CD4-positive, alpha-beta memory T cell (primary cell): ENCODE measurements at regions not wholly inside any gene's neighbourhood (a gene's known extent, or its start where the extent isn't known, plus 50 kb on each side); places are given as distances from the start of the nearest gene placed in this dataset.

Experiments used
- CTCF ChIA-PET: fragments of 350-600 bp; sonication (Branson Sonifier 250); formaldehyde crosslinking; loops from one replicate; lab custom pipeline; 2021; ENCODE audit warnings: inconsistent platforms; ENCODE audit not compliant: partially characterized antibody; lab: Charles Lee
- POLR2A ChIA-PET: fragments of 350-600 bp; sonication (Branson Sonifier 250); formaldehyde crosslinking; loops from one replicate; lab custom pipeline; 2021; ENCODE audit not compliant: partially characterized antibody; lab: Charles Lee
- DNase-seq, 5 donors: peaks; one replicate each; pipeline versions ENCODE4 v3.0.0 to v3.0.0-alpha.2; 2020 to 2022; ENCODE audit warnings: mixed read lengths in 1 of 5
- H3K27ac ChIP-seq: one replicate; pipeline ENCODE4 v1.7.0; 2013; ENCODE audit warnings: low read depth, low read length
- H3K27me3 ChIP-seq: 2 replicates; pipeline ENCODE4 v1.7.0; 2013; ENCODE audit warnings: mild to moderate bottlenecking, low read length, moderate library complexity; ENCODE audit not compliant: insufficient read depth
- H3K36me3 ChIP-seq: 2 replicates; pipeline ENCODE4 v1.7.0; 2013; ENCODE audit warnings: mild to moderate bottlenecking, low read length, moderate library complexity; ENCODE audit not compliant: insufficient read depth
- H3K4me1 ChIP-seq: 2 replicates; pipeline ENCODE4 v1.7.0; 2013; ENCODE audit warnings: mild to moderate bottlenecking, low read length, moderate library complexity; ENCODE audit not compliant: insufficient read depth
- H3K4me3 ChIP-seq, 2 donors: one replicate each; pipeline ENCODE4 v1.7.0; 2013; ENCODE audit warnings: low read length in 2 of 2, mild to moderate bottlenecking in 1 of 2
- H3K9me3 ChIP-seq, 2 donors: one replicate each; pipeline ENCODE4 v1.7.0; 2013; ENCODE audit warnings: low read length in 2 of 2, control low read depth in 1 of 2; ENCODE audit not compliant: control insufficient read depth in 1 of 2
- H3K27ac Mint-ChIP-seq, 7 donors: one replicate each; pipeline ENCODE4 v1.8.0; 2020 to 2021; ENCODE audit warnings: mixed read lengths in 7 of 7, mild to moderate bottlenecking in 6 of 7, inconsistent platforms in 3 of 7, moderate library complexity in 3 of 7
- H3K27me3 Mint-ChIP-seq, 2 donors: one replicate each; pipeline ENCODE4 v1.8.0; 2020 to 2021; ENCODE audit warnings: mixed read lengths in 2 of 2
- H3K36me3 Mint-ChIP-seq, 2 donors: one replicate each; pipeline ENCODE4 v1.8.0; 2020 to 2021; ENCODE audit warnings: mixed read lengths in 2 of 2, inconsistent platforms in 1 of 2, mild to moderate bottlenecking in 1 of 2
- H3K4me1 Mint-ChIP-seq, 4 donors: one replicate each; pipeline ENCODE4 v1.8.0; 2020 to 2021; ENCODE audit warnings: mixed read lengths in 4 of 4, mild to moderate bottlenecking in 1 of 4
- H3K4me3 Mint-ChIP-seq, 8 donors: one replicate each; pipeline ENCODE4 v1.8.0; 2020 to 2021; ENCODE audit warnings: mixed read lengths in 8 of 8, mild to moderate bottlenecking in 7 of 8, moderate library complexity in 6 of 8, inconsistent platforms in 3 of 8
- H3K9me3 Mint-ChIP-seq, 8 donors: one replicate each; pipeline ENCODE4 v1.8.0; 2020 to 2021; ENCODE audit warnings: mixed read lengths in 8 of 8, mild to moderate bottlenecking in 5 of 8, inconsistent platforms in 3 of 8, moderate library complexity in 1 of 8
- intact Hi-C: fragments of 100-400 bp; cut with micrococcal nuclease; formaldehyde crosslinking; loops from one replicate; pipeline ENCODE4 v1.15.1; 2023

- POLR2A ChIA-PET, result no interaction called here
- DNase-seq, result no peak
- H3K27me3 ChIP-seq, result no peaks in the 10 kb centered on the region
- no peak overlapping the region for H3K27ac Mint-ChIP-seq
- CTCF ChIA-PET, result no interaction called here
- no peak overlapping the region for H3K4me3 Mint-ChIP-seq
- H3K4me1 ChIP-seq, result no peaks in the 10 kb centered on the region
- H3K36me3 ChIP-seq, result no peaks in the 10 kb centered on the region
- H3K27me3 Mint-ChIP-seq, result peaks cover 4 to 5% of the 10 kb centered on the region in 2 donors
- H3K27ac ChIP-seq, result no peak overlapping the region
- H3K9me3 ChIP-seq, result no peaks in the 10 kb centered on the region
- H3K4me3 ChIP-seq, result no peak overlapping the region
- no peaks in the 10 kb centered on the region for H3K36me3 Mint-ChIP-seq
- peaks cover 2 to 13% (median 9%) of the 10 kb centered on the region in 4 donors for H3K4me1 Mint-ChIP-seq
- intact Hi-C loops, result no loop called here
- H3K9me3 Mint-ChIP-seq, result peaks cover 0 to 5% (median 0%) of the 10 kb centered on the region in 8 donors
Observed at GRCh38 chr1:18041685-18042355, 65.8 kb upstream of the IGSF21 start.

GRCh38 chr1:18043871-18044270, 63.7 kb upstream of the IGSF21 start:
- no peak overlapping the region for H3K4me3 ChIP-seq
- no peak for DNase-seq
- no peaks in the 10 kb centered on the region for H3K4me1 Mint-ChIP-seq

GRCh38 chr1:18045203-18045602, 62.4 kb upstream of the IGSF21 start:
- POLR2A ChIA-PET, result no interaction called here

More at GRCh38 chr1:18043871-18044270, 63.7 kb upstream of the IGSF21 start:
- ChIA-PET POLR2A (no interaction called here), CTCF (no interaction called here)
- Histone ChIP-seq H3K27ac (no peak overlapping the region), H3K4me1 (no peaks in the 10 kb centered on the region), H3K9me3 (no peaks in the 10 kb centered on the region), H3K36me3 (no peaks in the 10 kb centered on the region), H3K27me3 (no peaks in the 10 kb centered on the region)
- no peak overlapping the region for H3K4me3 Mint-ChIP-seq
- peaks cover 0 to 6% (median 0%) of the 10 kb centered on the region in 8 donors for H3K9me3 Mint-ChIP-seq
- intact Hi-C loops, result no loop called here
- no peaks in the 10 kb centered on the region for H3K36me3 Mint-ChIP-seq
- H3K27me3 Mint-ChIP-seq, result peaks cover 4 to 5% of the 10 kb centered on the region in 2 donors
- no peak overlapping the region for H3K27ac Mint-ChIP-seq

GRCh38 chr1:18045621-18046020, 62.0 kb upstream of the IGSF21 start:
- Histone ChIP-seq H3K27ac (no peak overlapping the region), H3K9me3 (no peaks in the 10 kb centered on the region), H3K4me3 (no peak overlapping the region), H3K4me1 (no peaks in the 10 kb centered on the region), H3K27me3 (no peaks in the 10 kb centered on the region), H3K36me3 (no peaks in the 10 kb centered on the region)
- Mint-ChIP-seq H3K4me1 (peaks cover 0 to 3% (median 0%) of the 10 kb centered on the region in 4 donors), H3K27ac (no peak overlapping the region), H3K4me3 (no peak overlapping the region), H3K27me3 (peaks cover 0 to 5% of the 10 kb centered on the region in 2 donors), H3K36me3 (no peaks in the 10 kb centered on the region), H3K9me3 (peaks cover 0 to 6% (median 4%) of the 10 kb centered on the region in 8 donors)
- ChIA-PET CTCF (no interaction called here), POLR2A (no interaction called here)
- DNase-seq, result no peak
- intact Hi-C loops, result no loop called here

More at GRCh38 chr1:18045203-18045602, 62.4 kb upstream of the IGSF21 start:
- Histone ChIP-seq H3K36me3 (no peaks in the 10 kb centered on the region), H3K9me3 (no peaks in the 10 kb centered on the region), H3K27me3 (no peaks in the 10 kb centered on the region), H3K4me3 (no peak overlapping the region), H3K27ac (no peak overlapping the region), H3K4me1 (no peaks in the 10 kb centered on the region)
- Mint-ChIP-seq H3K27me3 (peaks cover 0 to 5% of the 10 kb centered on the region in 2 donors), H3K4me1 (peaks cover 0 to 3% (median 0%) of the 10 kb centered on the region in 4 donors), H3K4me3 (no peak overlapping the region), H3K36me3 (no peaks in the 10 kb centered on the region), H3K9me3 (peaks cover 0 to 6% (median 4%) of the 10 kb centered on the region in 8 donors), H3K27ac (no peak overlapping the region)
- intact Hi-C loops, result no loop called here
- CTCF ChIA-PET, result no interaction called here
- no peak for DNase-seq

- intact Hi-C loops, result no loop called here
- CTCF ChIA-PET, result no interaction called here
- Mint-ChIP-seq H3K36me3 (no peaks in the 10 kb centered on the region), H3K4me1 (peaks cover 0 to 3% (median 0%) of the 10 kb centered on the region in 4 donors), H3K9me3 (peaks cover 0 to 6% (median 4%) of the 10 kb centered on the region in 8 donors), H3K4me3 (no peak overlapping the region), H3K27me3 (peaks cover 0 to 5% of the 10 kb centered on the region in 2 donors), H3K27ac (no peak overlapping the region)
- Histone ChIP-seq H3K36me3 (no peaks in the 10 kb centered on the region), H3K27me3 (no peaks in the 10 kb centered on the region), H3K27ac (no peak overlapping the region), H3K4me3 (no peak overlapping the region), H3K4me1 (no peaks in the 10 kb centered on the region), H3K9me3 (no peaks in the 10 kb centered on the region)
- POLR2A ChIA-PET, result no interaction called here
- no peak for DNase-seq
Observed at GRCh38 chr1:18047122-18047521, 60.5 kb upstream of the IGSF21 start.

GRCh38 chr1:18049228-18049627, 58.4 kb upstream of the IGSF21 start:
- intact Hi-C loops, result no loop called here
- H3K27me3 Mint-ChIP-seq, result peaks cover 0 to 1% of the 10 kb centered on the region in 2 donors
- Histone ChIP-seq H3K27ac (no peak overlapping the region), H3K27me3 (no peaks in the 10 kb centered on the region), H3K36me3 (no peaks in the 10 kb centered on the region), H3K4me3 (no peak overlapping the region), H3K4me1 (no peaks in the 10 kb centered on the region), H3K9me3 (no peaks in the 10 kb centered on the region)
- H3K27ac Mint-ChIP-seq, result no peak overlapping the region
- H3K4me1 Mint-ChIP-seq, result peaks cover 0 to 3% (median 0%) of the 10 kb centered on the region in 4 donors
- no peaks in the 10 kb centered on the region for H3K36me3 Mint-ChIP-seq
- CTCF ChIA-PET, result no interaction called here
- H3K4me3 Mint-ChIP-seq, result no peak overlapping the region
- peaks cover 0 to 6% (median 4%) of the 10 kb centered on the region in 8 donors for H3K9me3 Mint-ChIP-seq
- no peak for DNase-seq
- POLR2A ChIA-PET, result no interaction called here

GRCh38 chr1:18052671-18053070, 54.9 kb upstream of the IGSF21 start:
- H3K9me3 ChIP-seq, result no peaks in the 10 kb centered on the region
- peaks cover 0 to 5% of the 10 kb centered on the region in 2 donors for H3K27me3 Mint-ChIP-seq

More at GRCh38 chr1:18052671-18053070, 54.9 kb upstream of the IGSF21 start:
- Mint-ChIP-seq H3K27ac (no peak overlapping the region), H3K4me3 (no peak overlapping the region), H3K9me3 (peaks cover 0 to 7% (median 4%) of the 10 kb centered on the region in 8 donors), H3K4me1 (peaks cover 0 to 3% (median 0%) of the 10 kb centered on the region in 4 donors), H3K36me3 (no peaks in the 10 kb centered on the region)
- ChIA-PET POLR2A (no interaction called here), CTCF (no interaction called here)
- no peaks in the 10 kb centered on the region for H3K36me3 ChIP-seq
- intact Hi-C loops, result no loop called here
- DNase-seq, result no peak
- H3K27me3 ChIP-seq, result no peaks in the 10 kb centered on the region
- H3K4me3 ChIP-seq, result no peak overlapping the region
- H3K27ac ChIP-seq, result no peak overlapping the region
- H3K4me1 ChIP-seq, result no peaks in the 10 kb centered on the region
